Pancreas (tissue), 10 donors: ENCODE measurements at regions not wholly inside any gene's neighbourhood (a gene's known extent, or its start where the extent isn't known, plus 50 kb on each side); places are given as distances from the start of the nearest gene placed in this dataset.

ENCODE experiments used
- ATAC-seq, 4 donors: fragments of 200-7000 bp; cut with Tn5 transposase; one replicate each; pipeline versions ENCODE4 v1.8.0 to v1.9.1; 2020; ENCODE audit warnings: mild to moderate bottlenecking in 4 of 4, moderate library complexity in 4 of 4
- DNase-seq, 6 donors: peaks; one replicate each; pipeline ENCODE4 v3.0.0-alpha.2; 2020
- FAIRE-seq: peaks from 2 replicates; lab custom pipeline; 2012; peaks lifted over from hg19 to GRCh38; lab: Jason Lieb, UNC
- H3K27ac ChIP-seq, 4 donors: fragments of 200-600 bp; sonication (generic); 1 replicate in 3 of 4; 2 replicates in 1 of 4; pipeline versions ENCODE4 v1.5.0 to v1.8.0; 2020
- H3K27me3 ChIP-seq, 4 donors: fragments of 200-600 bp; one replicate each; pipeline ENCODE4 v1.8.0; 2021
- H3K36me3 ChIP-seq, 3 donors: fragments of 200-600 bp; sonication (generic) in 1 of 3; one replicate each; pipeline versions ENCODE4 v1.5.0 to v1.8.0; 2020 to 2021
- H3K4me1 ChIP-seq, 3 donors: fragments of 200-600 bp; one replicate each; pipeline ENCODE4 v1.8.0; 2021
- H3K4me3 ChIP-seq, 4 donors: fragments of 200-600 bp; sonication (generic) in 2 of 4; one replicate each; pipeline versions ENCODE4 v1.5.0 to v1.8.0; 2020 to 2021
- H3K9me3 ChIP-seq, 4 donors: fragments of 200-600 bp; one replicate each; pipeline ENCODE4 v1.8.0; 2021
- WGBS, 2 donors: extraction: QIAGEN DNeasy Blood & Tissue Kit; methylation state at CpG; one replicate each; pipeline ENCODE4 v1.1.7; 2013; 5-methylcytosine and 5-hydroxymethylcytosine counted together
- intact Hi-C, 3 donors: fragments of 100-400 bp; cut with DNase I; formaldehyde crosslinking; loops; one replicate each; pipeline versions ENCODE4 v1.11.1 to v1.14.2; 2022
- TF ChIP-seq, protein P1 (sequence below), 4 donors: fragments of 200-600 bp; sonication (generic) in 3 of 4; IDR thresholded peaks; one replicate each; pipeline versions ENCODE4 v1.5.0 to v1.8.0; 2021; ENCODE audit warnings: antibody characterized with exemption in 4 of 4
- donor health status: healthy with polysubstance abuse.
- donor health status: DM: no; HTN: no; CAD: no; lungs with moderate emphysema.
- donor health status: DM: no; HTN: no; CAD: no.
- donor health status: control.
- donor health status: control.
- donor health status: Bipolar disorder and iron deficiency.
- donor health status: DM: yes; HTN: yes; CAD: no.
- donor health status: DM: no; HTN: no; CAD: no.
- donor health status: DM: no; HTN: no; CAD: no.
- donor health status: DM: yes; HTN: yes; CAD: no.

- Histone ChIP-seq H3K4me3 (no peak overlapping the region), H3K36me3 (no peaks in the 10 kb centered on the region), H3K27ac (no peak overlapping the region), H3K27me3 (no peaks in the 10 kb centered on the region), H3K4me1 (no peaks in the 10 kb centered on the region), H3K9me3 (no peaks in the 10 kb centered on the region)
- FAIRE-seq = no peak
- TF ChIP-seq, protein P1, sequence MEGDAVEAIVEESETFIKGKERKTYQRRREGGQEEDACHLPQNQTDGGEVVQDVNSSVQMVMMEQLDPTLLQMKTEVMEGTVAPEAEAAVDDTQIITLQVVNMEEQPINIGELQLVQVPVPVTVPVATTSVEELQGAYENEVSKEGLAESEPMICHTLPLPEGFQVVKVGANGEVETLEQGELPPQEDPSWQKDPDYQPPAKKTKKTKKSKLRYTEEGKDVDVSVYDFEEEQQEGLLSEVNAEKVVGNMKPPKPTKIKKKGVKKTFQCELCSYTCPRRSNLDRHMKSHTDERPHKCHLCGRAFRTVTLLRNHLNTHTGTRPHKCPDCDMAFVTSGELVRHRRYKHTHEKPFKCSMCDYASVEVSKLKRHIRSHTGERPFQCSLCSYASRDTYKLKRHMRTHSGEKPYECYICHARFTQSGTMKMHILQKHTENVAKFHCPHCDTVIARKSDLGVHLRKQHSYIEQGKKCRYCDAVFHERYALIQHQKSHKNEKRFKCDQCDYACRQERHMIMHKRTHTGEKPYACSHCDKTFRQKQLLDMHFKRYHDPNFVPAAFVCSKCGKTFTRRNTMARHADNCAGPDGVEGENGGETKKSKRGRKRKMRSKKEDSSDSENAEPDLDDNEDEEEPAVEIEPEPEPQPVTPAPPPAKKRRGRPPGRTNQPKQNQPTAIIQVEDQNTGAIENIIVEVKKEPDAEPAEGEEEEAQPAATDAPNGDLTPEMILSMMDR (IDR thresholded peaks at IDR 0.05) = no peak
- 56 to 62% methylated on average over 1 of the region's 1 CpG for WGBS, 2 donors
- DNase-seq = no peak
- no peak for ATAC-seq
- intact Hi-C loops = no loop called here
These were observed 1126.5 kb downstream of the NSUN3 start for GRCh38 chr3:95189348-95189747.

DNA sequence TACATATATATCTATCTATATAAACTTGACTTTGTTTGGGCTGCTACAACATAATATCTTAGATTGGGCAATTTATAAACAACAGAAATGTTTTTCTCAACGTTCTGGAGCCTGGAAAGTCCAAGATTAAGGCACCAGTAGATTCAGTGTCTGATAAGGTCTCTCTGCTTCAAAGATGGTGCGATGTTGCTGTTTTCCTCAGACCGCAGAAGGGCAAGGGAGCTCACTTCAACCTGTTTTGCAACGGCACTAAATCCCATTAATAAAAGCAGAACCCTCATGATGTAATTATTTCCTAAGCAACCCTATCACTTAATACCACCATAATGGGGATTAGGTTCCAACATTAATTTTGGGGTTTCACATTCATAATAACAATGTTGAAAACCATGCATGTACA is 1134.8 kb downstream of the NSUN3 start:
- no peak for FAIRE-seq
- intact Hi-C loops = no loop called here
- DNase-seq = no peak
- TF ChIP-seq, protein P1 (IDR thresholded peaks at IDR 0.05) = no peak
- ATAC-seq = no peak
- H3K9me3 ChIP-seq = no peaks in the 10 kb centered on the region
- H3K4me1 ChIP-seq = no peaks in the 10 kb centered on the region
- no peak overlapping the region for H3K27ac ChIP-seq
- H3K27me3 ChIP-seq = no peaks in the 10 kb centered on the region
- H3K4me3 ChIP-seq = no peak overlapping the region
- H3K36me3 ChIP-seq = no peaks in the 10 kb centered on the region
- 63 to 66% methylated on average over 4 of the region's 4 CpGs for WGBS, 2 donors

DNA sequence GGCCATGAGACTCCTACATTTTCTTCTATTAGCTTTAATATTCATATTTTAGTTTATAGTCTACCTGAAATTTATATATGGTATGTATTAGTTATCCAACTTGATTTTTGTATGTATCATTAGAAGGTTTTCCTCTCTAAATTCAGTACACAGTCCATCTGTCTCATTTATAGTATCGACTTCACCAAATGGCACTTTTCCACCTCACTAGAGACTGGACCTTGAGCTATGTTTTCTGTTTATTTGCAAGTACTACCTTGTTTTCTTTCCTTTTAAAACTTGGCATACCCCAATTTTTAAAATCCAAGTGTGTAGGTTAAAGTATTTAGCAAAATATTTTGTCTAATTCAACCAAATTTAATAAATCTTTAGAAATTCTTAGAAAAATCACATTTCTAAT is 1137.5 kb downstream of the NSUN3 start:
- Histone ChIP-seq H3K4me1 (no peaks in the 10 kb centered on the region), H3K27me3 (no peaks in the 10 kb centered on the region), H3K36me3 (no peaks in the 10 kb centered on the region), H3K4me3 (no peak overlapping the region), H3K9me3 (no peaks in the 10 kb centered on the region), H3K27ac (no peak overlapping the region)
- no peak for FAIRE-seq
- ATAC-seq = no peak
- TF ChIP-seq, protein P1 (IDR thresholded peaks at IDR 0.05) = no peak
- 72 to 78% methylated on average over 1 of the region's 1 CpG for WGBS, 2 donors
- no peak for DNase-seq
- intact Hi-C loops = no loop called here

DNA sequence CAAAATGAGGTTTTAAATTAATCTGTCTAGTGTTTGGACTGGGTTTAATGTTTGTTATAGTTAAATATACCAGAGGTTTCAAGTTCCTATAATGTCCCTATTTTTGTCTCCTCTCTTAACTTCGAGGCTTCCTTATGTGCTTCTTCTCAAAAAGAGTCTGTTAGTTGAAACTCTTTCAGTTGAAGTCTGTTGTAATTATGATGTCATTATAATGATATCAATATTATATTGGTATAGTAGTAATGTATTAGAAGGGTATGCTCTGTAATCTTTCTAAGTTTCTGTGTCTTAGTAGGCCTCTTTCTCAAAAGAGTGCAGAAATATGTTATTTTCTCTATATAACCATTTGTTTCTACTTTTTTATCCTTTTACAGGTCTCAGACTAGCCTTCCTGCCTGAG is 1148.0 kb downstream of the NSUN3 start:
- Histone ChIP-seq H3K27me3 (no peaks in the 10 kb centered on the region), H3K4me1 (no peaks in the 10 kb centered on the region), H3K4me3 (no peak overlapping the region), H3K36me3 (no peaks in the 10 kb centered on the region), H3K9me3 (no peaks in the 10 kb centered on the region), H3K27ac (no peak overlapping the region)
- 43 to 47% methylated on average over 1 of the region's 1 CpG for WGBS, 2 donors
- TF ChIP-seq, protein P1 (IDR thresholded peaks at IDR 0.05) = no peak
- ATAC-seq (no peak), DNase-seq (no peak), FAIRE-seq (no peak)
- intact Hi-C loops = no loop called here

- ATAC-seq (no peak), FAIRE-seq (no peak), DNase-seq (no peak)
- H3K9me3 ChIP-seq = no peaks in the 10 kb centered on the region
- H3K27me3 ChIP-seq = no peaks in the 10 kb centered on the region
- TF ChIP-seq, protein P1 (IDR thresholded peaks at IDR 0.05) = no peak
- no peaks in the 10 kb centered on the region for H3K36me3 ChIP-seq
- no peak overlapping the region for H3K27ac ChIP-seq
- WGBS, 2 donors = 69 to 81% methylated on average over 2 of the region's 2 CpGs
- H3K4me3 ChIP-seq = no peak overlapping the region
- H3K4me1 ChIP-seq = no peaks in the 10 kb centered on the region
- intact Hi-C loops = no loop called here
These were observed 1149.3 kb downstream of the NSUN3 start for GRCh38 chr3:95212117-95212516.
